ENCODE measurements at regions not wholly inside any gene's neighbourhood (a gene's known extent, or its start where the extent isn't known, plus 50 kb on each side); places are given as distances from the start of the nearest gene placed in this dataset.

GRCh38 chr3:95338446-95338845 is 1275.6 kb downstream of the NSUN3 start:
- Mint-ChIP-seq H3K36me3 (ENCODE audit: low read depth, unreplicated experiment) (no peaks in the 10 kb centered on the region), H3K27ac (ENCODE audit: unreplicated experiment) (no peak overlapping the region), H3K4me1 (ENCODE audit: low read depth, unreplicated experiment) (no peaks in the 10 kb centered on the region), H3K27me3 (ENCODE audit: low read depth, unreplicated experiment) (no peaks in the 10 kb centered on the region), H3K9me3 (ENCODE audit: unreplicated experiment) (peaks cover 3% of the 10 kb centered on the region), H3K4me3 (ENCODE audit: unreplicated experiment) (no peak overlapping the region)
- Histone ChIP-seq H2AFZ (ENCODE audit: low read depth, low read length) (no peak overlapping the region), H3K36me3 (ENCODE audit: insufficient read depth, low read length) (no peaks in the 10 kb centered on the region), H3K9ac (ENCODE audit: low read length) (no peak overlapping the region), H3K4me1 (ENCODE audit: insufficient read depth, low read length) (no peaks in the 10 kb centered on the region), H3K4me3 (ENCODE audit: insufficient read depth, low read depth, low read length) (no peak overlapping the region), H4K20me1 (ENCODE audit: insufficient read depth, low read length) (no peaks in the 10 kb centered on the region), H3K4me2 (ENCODE audit: low read length) (no peak overlapping the region), H3K79me2 (ENCODE audit: insufficient read depth, low read length) (no peaks in the 10 kb centered on the region), H3K9me3 (ENCODE audit: insufficient read depth, low read depth, low read length) (no peaks in the 10 kb centered on the region), H3K27me3 (ENCODE audit: insufficient read depth, low read length) (no peaks in the 10 kb centered on the region), H3K27ac (ENCODE audit: low read depth, low read length) (no peak overlapping the region)
- DNase-seq (ENCODE audit: low read depth) (no peak), FAIRE-seq (no peak)
- TF ChIP-seq CTCF (IDR thresholded peaks at IDR 0.05; ENCODE audit: insufficient read depth, low read depth, low read length) (no peak), EZH2 (IDR thresholded peaks at IDR 0.05; ENCODE audit: insufficient read depth, low read length) (no peak)

- Mint-ChIP-seq H3K4me1 (ENCODE audit: low read depth, unreplicated experiment) (no peaks in the 10 kb centered on the region), H3K27me3 (ENCODE audit: low read depth, unreplicated experiment) (no peaks in the 10 kb centered on the region), H3K36me3 (ENCODE audit: low read depth, unreplicated experiment) (no peaks in the 10 kb centered on the region), H3K4me3 (ENCODE audit: unreplicated experiment) (no peak overlapping the region), H3K9me3 (ENCODE audit: unreplicated experiment) (no peaks in the 10 kb centered on the region), H3K27ac (ENCODE audit: unreplicated experiment) (no peak overlapping the region)
- Histone ChIP-seq H3K4me2 (ENCODE audit: low read length) (no peak overlapping the region), H2AFZ (ENCODE audit: low read depth, low read length) (no peak overlapping the region), H3K36me3 (ENCODE audit: insufficient read depth, low read length) (no peaks in the 10 kb centered on the region), H3K4me3 (ENCODE audit: insufficient read depth, low read depth, low read length) (no peak overlapping the region), H3K27ac (ENCODE audit: low read depth, low read length) (no peak overlapping the region), H3K9ac (ENCODE audit: low read length) (no peak overlapping the region), H3K27me3 (ENCODE audit: insufficient read depth, low read length) (no peaks in the 10 kb centered on the region), H3K4me1 (ENCODE audit: insufficient read depth, low read length) (no peaks in the 10 kb centered on the region), H3K79me2 (ENCODE audit: insufficient read depth, low read length) (no peaks in the 10 kb centered on the region), H4K20me1 (ENCODE audit: insufficient read depth, low read length) (no peaks in the 10 kb centered on the region), H3K9me3 (ENCODE audit: insufficient read depth, low read depth, low read length) (no peaks in the 10 kb centered on the region)
- FAIRE-seq, result no peak
- DNase-seq (ENCODE audit: low read depth), result no peak
- no peak for TF ChIP-seq CTCF (IDR thresholded peaks at IDR 0.05; ENCODE audit: insufficient read depth, low read depth, low read length)
- no peak for TF ChIP-seq EZH2 (IDR thresholded peaks at IDR 0.05; ENCODE audit: insufficient read depth, low read length)
These were observed 1278.5 kb downstream of the NSUN3 start for GRCh38 chr3:95341314-95341713.

GRCh38 chr3:95343228-95343627 is 1280.4 kb downstream of the NSUN3 start:
- Mint-ChIP-seq H3K9me3 (ENCODE audit: unreplicated experiment) (no peaks in the 10 kb centered on the region), H3K36me3 (ENCODE audit: low read depth, unreplicated experiment) (no peaks in the 10 kb centered on the region), H3K4me3 (ENCODE audit: unreplicated experiment) (no peak overlapping the region), H3K27me3 (ENCODE audit: low read depth, unreplicated experiment) (no peaks in the 10 kb centered on the region), H3K4me1 (ENCODE audit: low read depth, unreplicated experiment) (peaks cover 3% of the 10 kb centered on the region), H3K27ac (ENCODE audit: unreplicated experiment) (no peak overlapping the region)
- Histone ChIP-seq H3K4me1 (ENCODE audit: insufficient read depth, low read length) (no peaks in the 10 kb centered on the region), H3K9me3 (ENCODE audit: insufficient read depth, low read depth, low read length) (no peaks in the 10 kb centered on the region), H3K27ac (ENCODE audit: low read depth, low read length) (no peak overlapping the region), H3K4me3 (ENCODE audit: insufficient read depth, low read depth, low read length) (no peak overlapping the region), H3K36me3 (ENCODE audit: insufficient read depth, low read length) (no peaks in the 10 kb centered on the region), H3K79me2 (ENCODE audit: insufficient read depth, low read length) (no peaks in the 10 kb centered on the region), H3K4me2 (ENCODE audit: low read length) (no peak overlapping the region), H3K27me3 (ENCODE audit: insufficient read depth, low read length) (no peaks in the 10 kb centered on the region), H4K20me1 (ENCODE audit: insufficient read depth, low read length) (no peaks in the 10 kb centered on the region), H2AFZ (ENCODE audit: low read depth, low read length) (no peak overlapping the region), H3K9ac (ENCODE audit: low read length) (no peak overlapping the region)
- FAIRE-seq (no peak), DNase-seq (ENCODE audit: low read depth) (no peak)
- no peak for TF ChIP-seq EZH2 (IDR thresholded peaks at IDR 0.05; ENCODE audit: insufficient read depth, low read length)
- TF ChIP-seq CTCF (IDR thresholded peaks at IDR 0.05; ENCODE audit: insufficient read depth, low read depth, low read length), result no peak

Measured in astrocyte (in vitro differentiated cells and primary cell).